ENCODE measurements at regions not wholly inside any gene's neighbourhood (a gene's known extent, or its start where the extent isn't known, plus 50 kb on each side); places are given as distances from the start of the nearest gene placed in this dataset.

- no peak overlapping the region for H3K4me3 Mint-ChIP-seq
- intact Hi-C loops (cut with micrococcal nuclease) = no loop called here
- H3K27me3 Mint-ChIP-seq = no peaks in the 10 kb centered on the region
- no peak overlapping the region for H3K27ac Mint-ChIP-seq
- no peaks in the 10 kb centered on the region for H3K36me3 Mint-ChIP-seq (ENCODE audit: low read depth)
- DNase-seq = no peak
- no peak for TF ChIP-seq CTCF (IDR thresholded peaks at IDR 0.05)
- POLR2A ChIA-PET = no interaction called here
- H3K9me3 Mint-ChIP-seq = peaks cover 13% of the 10 kb centered on the region
- no peaks in the 10 kb centered on the region for H3K4me1 Mint-ChIP-seq (ENCODE audit: low read depth)
- CTCF ChIA-PET = no interaction called here
- no peak for ATAC-seq
Observed at GRCh38 chr17:22460461-22461063, 768.2 kb downstream of the KCNJ18 start.

- peaks cover 12% of the 10 kb centered on the region for H3K9me3 Mint-ChIP-seq
- H3K4me1 Mint-ChIP-seq (ENCODE audit: low read depth) = no peaks in the 10 kb centered on the region
- DNase-seq = no peak
- no peak for TF ChIP-seq CTCF (IDR thresholded peaks at IDR 0.05)
- ATAC-seq = no peak
- H3K4me3 Mint-ChIP-seq = no peak overlapping the region
- intact Hi-C loops (cut with micrococcal nuclease) = no loop called here
- H3K36me3 Mint-ChIP-seq (ENCODE audit: low read depth) = no peaks in the 10 kb centered on the region
- no peaks in the 10 kb centered on the region for H3K27me3 Mint-ChIP-seq
- ChIA-PET POLR2A (no interaction called here), CTCF (no interaction called here)
- no peak overlapping the region for H3K27ac Mint-ChIP-seq
Observed at GRCh38 chr17:22461460-22462145, 769.3 kb downstream of the KCNJ18 start.

GRCh38 chr17:22462461-22462860, 770.1 kb downstream of the KCNJ18 start:
- peaks cover 10% of the 10 kb centered on the region for H3K9me3 Mint-ChIP-seq
- no peak for ATAC-seq
- POLR2A ChIA-PET = no interaction called here
- intact Hi-C loops (cut with micrococcal nuclease) = no loop called here
- no peak for TF ChIP-seq CTCF (IDR thresholded peaks at IDR 0.05)
- H3K4me1 Mint-ChIP-seq (ENCODE audit: low read depth) = no peaks in the 10 kb centered on the region
- no peaks in the 10 kb centered on the region for H3K36me3 Mint-ChIP-seq (ENCODE audit: low read depth)
- no peaks in the 10 kb centered on the region for H3K27me3 Mint-ChIP-seq
- no peak for DNase-seq
- CTCF ChIA-PET = no interaction called here
- H3K27ac Mint-ChIP-seq = no peak overlapping the region
- H3K4me3 Mint-ChIP-seq = no peak overlapping the region

GRCh38 chr17:22463110-22463850, 771.0 kb downstream of the KCNJ18 start:
- POLR2A ChIA-PET = no interaction called here
- H3K4me1 Mint-ChIP-seq (ENCODE audit: low read depth) = no peaks in the 10 kb centered on the region

More at GRCh38 chr17:22463110-22463850, 771.0 kb downstream of the KCNJ18 start:
- intact Hi-C loops (cut with micrococcal nuclease) = no loop called here
- H3K4me3 Mint-ChIP-seq = no peak overlapping the region
- CTCF ChIA-PET = no interaction called here
- no peak for TF ChIP-seq CTCF (IDR thresholded peaks at IDR 0.05)
- ATAC-seq (no peak), DNase-seq (no peak)
- no peak overlapping the region for H3K27ac Mint-ChIP-seq
- H3K36me3 Mint-ChIP-seq (ENCODE audit: low read depth) = no peaks in the 10 kb centered on the region
- H3K27me3 Mint-ChIP-seq = no peaks in the 10 kb centered on the region
- peaks cover 8% of the 10 kb centered on the region for H3K9me3 Mint-ChIP-seq

Measured in activated CD8-positive, alpha-beta T cell treated with anti-CD3 and anti-CD28 coated beads for 36 hours (primary cell).